Dendritic cell treated with granulocyte-macrophage colony-stimulating factor and Interleukin-4, amounts not matched to agents 40 ng/mL and 50 ng/mL, for 4 days (primary cell): ENCODE measurements at regions not wholly inside any gene's neighbourhood (a gene's known extent, or its start where the extent isn't known, plus 50 kb on each side); places are given as distances from the start of the nearest gene placed in this dataset.

Experiments used
- H3K27ac Mint-ChIP-seq: one replicate; pipeline ENCODE4 v1.8.0; 2022; ENCODE audit warnings: mild to moderate bottlenecking, mixed read lengths
- H3K27me3 Mint-ChIP-seq: one replicate; pipeline ENCODE4 v1.8.0; 2022; ENCODE audit warnings: mild to moderate bottlenecking, mixed read lengths
- H3K36me3 Mint-ChIP-seq: one replicate; pipeline ENCODE4 v1.8.0; 2022; ENCODE audit warnings: low read depth, mixed read lengths
- H3K4me1 Mint-ChIP-seq: one replicate; pipeline ENCODE4 v1.8.0; 2022; ENCODE audit warnings: low read depth, mixed read lengths
- H3K4me3 Mint-ChIP-seq: one replicate; pipeline ENCODE4 v1.8.0; 2022; ENCODE audit warnings: mild to moderate bottlenecking, moderate library complexity, mixed read lengths
- H3K9me3 Mint-ChIP-seq: one replicate; pipeline ENCODE4 v1.8.0; 2022; ENCODE audit warnings: mixed read lengths
- intact Hi-C: fragments of 100-400 bp; cut with micrococcal nuclease; formaldehyde crosslinking; loops from one replicate; pipeline ENCODE4 v1.15.0; 2022

DNA sequence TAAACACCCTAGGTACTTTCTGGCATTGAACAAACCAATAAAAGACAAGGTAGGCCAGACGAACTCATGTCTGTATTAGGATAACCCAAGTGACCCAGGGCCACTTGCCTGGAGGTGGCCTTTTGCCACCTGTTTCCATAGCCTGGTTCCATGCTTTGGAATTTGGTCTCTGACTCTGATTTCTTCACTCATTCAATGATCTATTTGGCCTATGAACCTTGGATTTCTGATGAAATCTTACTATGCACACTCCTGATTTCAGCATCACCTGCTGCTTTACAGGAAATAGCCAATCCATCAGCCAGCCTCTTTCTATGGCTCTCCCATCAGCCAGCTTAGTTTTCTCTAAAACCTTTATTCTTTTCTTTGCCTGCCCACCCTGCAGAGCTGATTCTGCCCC is 142.8 kb upstream of the PSMD7 start:
- intact Hi-C loops = no loop called here

GRCh38 chr16:74146643-74147042 is 150.0 kb upstream of the PSMD7 start:
- H3K36me3 Mint-ChIP-seq = no peaks in the 10 kb centered on the region

More for the DNA sequence above, 142.8 kb upstream of the PSMD7 start:
- no peaks in the 10 kb centered on the region for H3K4me1 Mint-ChIP-seq
- no peak overlapping the region for H3K27ac Mint-ChIP-seq
- H3K27me3 Mint-ChIP-seq = no peaks in the 10 kb centered on the region
- no peaks in the 10 kb centered on the region for H3K36me3 Mint-ChIP-seq
- no peak overlapping the region for H3K4me3 Mint-ChIP-seq
- H3K9me3 Mint-ChIP-seq = peaks cover 15% of the 10 kb centered on the region

DNA sequence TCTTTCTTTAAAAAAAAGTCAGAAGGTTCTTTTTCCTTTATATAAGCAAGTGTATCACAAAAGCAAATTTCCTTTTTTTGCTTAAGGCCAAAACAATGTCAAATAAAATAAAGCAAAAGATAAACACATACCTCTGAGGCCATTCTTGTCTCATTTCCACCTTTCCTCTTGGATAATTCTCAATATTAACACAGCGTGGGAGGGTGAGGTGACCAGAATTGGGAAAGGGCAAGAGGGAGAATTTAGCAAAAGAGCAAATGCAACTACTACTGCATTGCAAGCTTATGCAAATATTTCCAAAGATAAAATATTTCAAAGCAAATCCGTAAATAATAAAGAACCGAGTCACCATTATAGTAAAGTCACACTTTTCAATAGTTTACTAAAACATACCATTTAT is 153.4 kb upstream of the PSMD7 start:
- no peaks in the 10 kb centered on the region for H3K4me1 Mint-ChIP-seq
- H3K9me3 Mint-ChIP-seq = peaks cover 20% of the 10 kb centered on the region
- peaks cover 1% of the 10 kb centered on the region for H3K27me3 Mint-ChIP-seq
- no peaks in the 10 kb centered on the region for H3K36me3 Mint-ChIP-seq
- no peak overlapping the region for H3K4me3 Mint-ChIP-seq
- H3K27ac Mint-ChIP-seq = no peak overlapping the region
- intact Hi-C loops = no loop called here

More at GRCh38 chr16:74146643-74147042, 150.0 kb upstream of the PSMD7 start:
- no peaks in the 10 kb centered on the region for H3K4me1 Mint-ChIP-seq
- peaks cover 4% of the 10 kb centered on the region for H3K9me3 Mint-ChIP-seq
- H3K27ac Mint-ChIP-seq = no peak overlapping the region
- H3K27me3 Mint-ChIP-seq = no peaks in the 10 kb centered on the region
- H3K4me3 Mint-ChIP-seq = no peak overlapping the region
- intact Hi-C loops = no loop called here

- intact Hi-C loops = no loop called here
- Mint-ChIP-seq H3K27me3 (peaks cover 1% of the 10 kb centered on the region), H3K4me1 (no peaks in the 10 kb centered on the region), H3K36me3 (no peaks in the 10 kb centered on the region), H3K4me3 (no peak overlapping the region), H3K9me3 (peaks cover 20% of the 10 kb centered on the region), H3K27ac (no peak overlapping the region)
Observed at GRCh38 chr16:74141015-74141414, 155.6 kb upstream of the PSMD7 start.

DNA sequence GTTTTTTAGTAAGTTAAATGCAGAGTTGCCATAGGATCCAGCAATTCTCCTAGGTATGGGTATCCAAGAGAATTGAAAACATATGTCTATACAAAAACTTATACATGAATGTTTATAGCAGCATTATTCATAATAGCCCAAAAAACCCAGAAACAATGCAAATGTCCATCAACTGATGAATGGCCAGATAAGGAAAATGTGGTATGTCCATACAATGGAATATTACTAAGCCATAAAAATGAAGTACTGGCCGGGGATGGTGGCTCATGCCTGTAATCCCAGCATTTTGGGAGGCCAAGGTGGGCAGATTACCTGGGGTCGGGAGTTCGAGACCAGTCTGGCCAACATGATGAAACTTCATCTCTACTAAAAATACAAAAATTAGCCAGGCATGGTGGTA is 156.1 kb upstream of the PSMD7 start:
- Mint-ChIP-seq H3K4me1 (no peaks in the 10 kb centered on the region), H3K9me3 (peaks cover 20% of the 10 kb centered on the region), H3K27ac (no peak overlapping the region), H3K4me3 (no peak overlapping the region), H3K36me3 (no peaks in the 10 kb centered on the region), H3K27me3 (peaks cover 1% of the 10 kb centered on the region)
- intact Hi-C loops = no loop called here

DNA sequence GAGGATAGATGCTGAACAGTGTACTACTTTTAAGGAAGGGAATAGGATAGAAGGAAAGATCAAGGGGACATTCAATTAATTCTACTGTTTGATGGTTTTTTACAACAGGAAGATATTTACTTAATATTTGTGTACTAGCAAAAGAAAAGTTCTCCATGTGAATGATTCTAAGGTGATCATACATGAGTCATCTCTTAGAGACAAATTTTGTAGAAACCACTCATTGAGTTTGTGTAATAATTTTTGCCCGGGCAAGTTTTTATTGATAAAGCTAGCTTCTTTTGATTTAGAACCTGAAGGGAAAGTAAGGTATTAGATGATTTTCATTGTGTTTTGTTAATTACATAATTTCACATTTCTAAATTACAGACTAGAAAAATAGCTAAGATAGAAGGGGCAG is 172.8 kb upstream of the PSMD7 start:
- Mint-ChIP-seq H3K9me3 (peaks cover 10% of the 10 kb centered on the region), H3K27ac (no peak overlapping the region), H3K4me1 (no peaks in the 10 kb centered on the region)

GRCh38 chr16:74123195-74123594 is 173.4 kb upstream of the PSMD7 start:
- Mint-ChIP-seq H3K9me3 (peaks cover 10% of the 10 kb centered on the region), H3K27ac (no peak overlapping the region), H3K27me3 (no peaks in the 10 kb centered on the region), H3K4me3 (no peak overlapping the region), H3K36me3 (no peaks in the 10 kb centered on the region), H3K4me1 (no peaks in the 10 kb centered on the region)
- intact Hi-C loops = no loop called here

More for the DNA sequence above, 172.8 kb upstream of the PSMD7 start:
- intact Hi-C loops = no loop called here
- no peaks in the 10 kb centered on the region for H3K36me3 Mint-ChIP-seq
- no peaks in the 10 kb centered on the region for H3K27me3 Mint-ChIP-seq
- H3K4me3 Mint-ChIP-seq = no peak overlapping the region

DNA sequence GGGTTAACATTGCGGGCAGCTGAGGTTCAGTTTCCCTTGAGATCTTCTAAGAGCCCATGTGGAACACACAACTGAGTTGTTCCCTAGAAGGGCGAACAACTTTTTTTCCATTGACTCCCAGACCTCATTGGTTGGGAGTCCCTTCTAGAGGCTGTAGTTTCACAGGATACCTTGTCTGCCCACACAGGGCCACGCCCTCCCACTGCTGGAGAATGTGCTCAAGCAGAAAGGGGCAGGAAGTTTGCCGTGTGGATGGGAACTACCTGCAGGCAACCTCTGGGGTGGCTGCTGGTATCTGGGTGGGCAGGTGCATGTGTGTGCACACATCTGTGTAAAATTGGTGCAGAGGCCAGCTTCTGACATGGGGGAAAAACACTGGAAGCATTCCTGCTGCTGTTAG is 178.8 kb upstream of the PSMD7 start:
- intact Hi-C loops = no loop called here
- Mint-ChIP-seq H3K9me3 (no peaks in the 10 kb centered on the region), H3K4me1 (no peaks in the 10 kb centered on the region), H3K4me3 (no peak overlapping the region), H3K27ac (no peak overlapping the region), H3K36me3 (no peaks in the 10 kb centered on the region), H3K27me3 (peaks cover 1% of the 10 kb centered on the region)

GRCh38 chr16:74113545-74113944 is 183.1 kb upstream of the PSMD7 start:
- Mint-ChIP-seq H3K4me3 (no peak overlapping the region), H3K36me3 (no peaks in the 10 kb centered on the region), H3K9me3 (no peaks in the 10 kb centered on the region), H3K27ac (no peak overlapping the region), H3K27me3 (peaks cover 1% of the 10 kb centered on the region), H3K4me1 (no peaks in the 10 kb centered on the region)
- intact Hi-C loops = no loop called here

DNA sequence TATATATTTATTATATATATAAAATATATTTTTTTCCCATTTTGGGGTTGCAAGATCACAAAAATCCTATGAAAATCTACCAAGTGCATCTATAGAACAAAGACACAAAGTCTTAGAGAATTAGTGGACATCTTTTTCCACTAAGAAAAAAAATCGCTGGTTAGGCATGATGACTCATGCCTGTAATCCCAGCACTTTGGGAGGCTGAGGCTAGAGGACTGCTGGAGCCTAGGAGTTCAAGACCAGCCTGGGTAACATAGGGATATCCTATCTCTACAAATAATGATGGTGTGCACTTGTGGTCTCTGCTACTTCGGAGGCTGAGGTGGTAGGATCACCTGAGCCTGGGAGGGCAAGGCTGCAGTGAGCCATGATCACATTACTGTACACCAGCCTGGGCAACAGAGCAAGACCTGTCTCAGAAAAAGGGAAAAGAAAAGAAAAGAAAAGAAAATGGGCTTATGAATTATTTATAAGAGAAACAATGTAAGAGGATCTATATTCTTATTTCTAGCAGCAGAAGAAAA is 185.1 kb upstream of the PSMD7 start:
- H3K36me3 Mint-ChIP-seq = no peaks in the 10 kb centered on the region
- H3K27me3 Mint-ChIP-seq = no peaks in the 10 kb centered on the region
- H3K9me3 Mint-ChIP-seq = no peaks in the 10 kb centered on the region
- H3K27ac Mint-ChIP-seq = no peak overlapping the region
- H3K4me1 Mint-ChIP-seq = peaks cover 13% of the 10 kb centered on the region
- intact Hi-C loops = no loop called here
- no peak overlapping the region for H3K4me3 Mint-ChIP-seq

- Mint-ChIP-seq H3K4me1 (peaks cover 13% of the 10 kb centered on the region), H3K27me3 (peaks cover 2% of the 10 kb centered on the region), H3K9me3 (peaks cover 2% of the 10 kb centered on the region), H3K4me3 (peak overlapping the region; percentile 24), H3K36me3 (no peaks in the 10 kb centered on the region), H3K27ac (no peak overlapping the region)
- intact Hi-C loops = loop anchor here (1.0 to 10.0 kb wide), 2 partner anchors 44 to 73 kb away; no protein-coding TSS in a partner anchor
Observed at GRCh38 chr16:74107795-74108610, 188.6 kb upstream of the PSMD7 start.

DNA sequence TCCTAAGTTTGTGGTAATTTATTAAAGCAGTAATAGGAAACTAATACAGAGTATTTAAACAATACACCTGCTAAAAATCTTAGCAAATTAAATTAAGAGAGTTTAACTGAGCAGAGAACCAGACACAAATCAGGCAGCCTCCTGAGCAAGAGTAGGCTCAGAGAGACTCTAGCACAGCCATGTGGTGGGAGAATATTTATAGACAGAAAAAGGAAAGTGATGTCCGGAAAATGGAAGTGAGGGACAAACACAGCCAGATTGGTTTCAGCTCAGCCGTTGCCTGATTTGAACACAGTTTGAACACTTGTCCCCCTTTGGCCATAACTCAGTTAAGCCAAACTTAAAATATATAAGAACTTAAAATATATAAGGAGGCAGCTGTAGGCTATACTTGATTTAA is 192.6 kb upstream of the PSMD7 start:
- peaks cover 13% of the 10 kb centered on the region for H3K9me3 Mint-ChIP-seq
- H3K27me3 Mint-ChIP-seq = peaks cover 2% of the 10 kb centered on the region
- H3K36me3 Mint-ChIP-seq = no peaks in the 10 kb centered on the region
- no peak overlapping the region for H3K4me3 Mint-ChIP-seq
- H3K27ac Mint-ChIP-seq = no peak overlapping the region
- intact Hi-C loops = loop anchor here (10.0 kb wide), 1 partner anchor 69 kb away; no protein-coding TSS in a partner anchor
- peaks cover 13% of the 10 kb centered on the region for H3K4me1 Mint-ChIP-seq

- intact Hi-C loops = loop anchor here (10.0 kb wide), 1 partner anchor 67 kb away; no protein-coding TSS in a partner anchor
- Mint-ChIP-seq H3K4me1 (peaks cover 7% of the 10 kb centered on the region), H3K27me3 (peaks cover 2% of the 10 kb centered on the region), H3K9me3 (peaks cover 13% of the 10 kb centered on the region), H3K27ac (no peak overlapping the region), H3K36me3 (no peaks in the 10 kb centered on the region), H3K4me3 (no peak overlapping the region)
Observed at GRCh38 chr16:74101379-74102137, 195.1 kb upstream of the PSMD7 start.
